Stimulated activated effector memory CD8-positive, alpha-beta T cell treated with anti-CD3 and anti-CD28 coated beads, Interleukin-12 subunit alpha, Interleukin-12 subunit beta, amount 100 ng/mL, for 72 hours (primary cell): ENCODE measurements at regions not wholly inside any gene's neighbourhood (a gene's known extent, or its start where the extent isn't known, plus 50 kb on each side); places are given as distances from the start of the nearest gene placed in this dataset.

Experiments used
- ATAC-seq: fragments of 150-1000 bp; cut with Tn5 transposase; 2 replicates; pipeline ENCODE4 v1.10.0; 2021
- DNase-seq, 2 donors: peaks; one replicate each; pipeline ENCODE4 v3.0.0; 2021 to 2022; ENCODE audit warnings: low spot score in 2 of 2
- H3K27ac Mint-ChIP-seq: one replicate; pipeline ENCODE4 v1.8.0; 2022; ENCODE audit warnings: mild to moderate bottlenecking, mixed read lengths
- H3K36me3 Mint-ChIP-seq: one replicate; pipeline ENCODE4 v1.8.0; 2022; ENCODE audit warnings: mild to moderate bottlenecking, mixed read lengths
- H3K4me1 Mint-ChIP-seq: one replicate; pipeline ENCODE4 v1.8.0; 2022; ENCODE audit warnings: mixed read lengths
- H3K4me3 Mint-ChIP-seq: one replicate; pipeline ENCODE4 v1.8.0; 2022; ENCODE audit warnings: mild to moderate bottlenecking, mixed read lengths
- H3K9me3 Mint-ChIP-seq: one replicate; pipeline ENCODE4 v1.8.0; 2022; ENCODE audit warnings: mixed read lengths

DNA sequence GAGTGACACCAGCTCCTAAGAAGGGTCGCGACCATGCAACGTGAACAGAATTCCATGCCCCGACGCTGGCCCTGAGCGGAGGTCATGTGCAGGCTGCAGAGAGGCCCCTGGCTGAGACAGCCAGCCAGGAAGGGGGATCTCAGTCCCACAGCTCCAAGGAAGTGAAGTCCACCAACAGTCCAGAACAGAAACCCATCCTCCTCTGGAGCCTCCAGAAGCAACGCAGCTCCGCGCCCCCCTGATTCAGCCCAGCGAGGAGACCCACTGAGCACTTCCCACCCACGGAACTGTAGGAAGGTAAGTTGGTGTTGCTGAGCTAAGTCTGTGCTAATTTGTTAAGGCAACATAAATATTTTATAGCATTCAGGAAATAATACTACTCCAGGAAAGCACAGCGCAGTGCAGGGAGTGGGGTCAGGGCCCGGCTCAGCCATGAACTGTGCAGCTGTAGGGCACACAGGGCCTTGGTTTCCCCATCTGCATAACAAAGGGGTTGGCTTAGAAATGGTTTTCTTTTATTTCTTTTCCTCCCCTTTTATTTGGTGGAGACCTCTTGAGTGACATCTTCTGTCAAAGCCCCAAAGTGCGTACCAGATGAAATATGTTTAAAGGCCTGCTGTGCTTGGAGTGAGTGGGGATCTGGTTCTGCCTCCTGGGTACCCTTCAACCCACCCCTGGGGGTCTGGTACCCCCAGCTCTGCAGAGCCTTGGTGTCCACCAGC is 241.1 kb upstream of the PMEPA1 start:
- ATAC-seq: no peak
- H3K4me3 Mint-ChIP-seq: no peak overlapping the region
- no peak overlapping the region for H3K27ac Mint-ChIP-seq
- DNase-seq: no peak
- no peaks in the 10 kb centered on the region for H3K36me3 Mint-ChIP-seq
- H3K9me3 Mint-ChIP-seq: no peaks in the 10 kb centered on the region
- no peaks in the 10 kb centered on the region for H3K4me1 Mint-ChIP-seq

DNA sequence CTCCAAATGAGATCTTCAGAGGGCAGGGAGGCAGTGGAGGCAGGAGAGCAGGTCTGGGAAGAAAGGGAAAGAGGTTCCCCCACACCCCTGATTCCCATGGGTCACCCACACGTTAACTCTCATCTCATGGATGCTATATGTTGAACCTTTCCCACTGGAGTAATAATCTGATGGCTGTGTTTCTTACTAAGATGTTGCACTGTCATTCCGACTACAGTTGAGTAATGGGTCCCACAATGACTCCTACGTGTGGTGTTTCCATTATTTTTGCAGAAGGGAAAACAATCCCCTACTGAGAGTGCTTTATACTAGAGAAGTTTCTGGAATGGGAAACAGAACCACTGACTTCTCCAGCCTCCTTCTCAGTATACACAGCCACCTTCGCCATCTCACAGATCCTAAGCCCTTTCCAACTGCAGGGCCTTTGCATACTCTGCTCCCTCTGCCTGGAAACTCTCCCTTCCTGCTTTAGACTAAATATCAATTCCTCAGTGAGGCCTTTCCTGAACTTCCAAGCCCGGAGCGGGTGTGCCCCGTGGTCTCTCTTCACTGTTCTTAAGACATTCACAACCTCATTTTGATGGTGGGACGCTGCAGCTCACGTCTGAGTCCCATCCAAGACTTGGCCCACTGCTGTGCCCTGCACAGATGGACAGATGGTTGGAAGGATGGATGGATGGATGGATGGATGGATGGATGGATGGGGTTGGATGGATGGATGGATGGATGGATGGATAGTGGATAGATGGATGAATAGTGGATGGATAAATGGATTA is 238.6 kb upstream of the PMEPA1 start:
- Mint-ChIP-seq H3K4me1 (no peaks in the 10 kb centered on the region), H3K4me3 (no peak overlapping the region), H3K36me3 (no peaks in the 10 kb centered on the region), H3K27ac (no peak overlapping the region), H3K9me3 (no peaks in the 10 kb centered on the region)
- ATAC-seq (no peak), DNase-seq (no peak)

DNA sequence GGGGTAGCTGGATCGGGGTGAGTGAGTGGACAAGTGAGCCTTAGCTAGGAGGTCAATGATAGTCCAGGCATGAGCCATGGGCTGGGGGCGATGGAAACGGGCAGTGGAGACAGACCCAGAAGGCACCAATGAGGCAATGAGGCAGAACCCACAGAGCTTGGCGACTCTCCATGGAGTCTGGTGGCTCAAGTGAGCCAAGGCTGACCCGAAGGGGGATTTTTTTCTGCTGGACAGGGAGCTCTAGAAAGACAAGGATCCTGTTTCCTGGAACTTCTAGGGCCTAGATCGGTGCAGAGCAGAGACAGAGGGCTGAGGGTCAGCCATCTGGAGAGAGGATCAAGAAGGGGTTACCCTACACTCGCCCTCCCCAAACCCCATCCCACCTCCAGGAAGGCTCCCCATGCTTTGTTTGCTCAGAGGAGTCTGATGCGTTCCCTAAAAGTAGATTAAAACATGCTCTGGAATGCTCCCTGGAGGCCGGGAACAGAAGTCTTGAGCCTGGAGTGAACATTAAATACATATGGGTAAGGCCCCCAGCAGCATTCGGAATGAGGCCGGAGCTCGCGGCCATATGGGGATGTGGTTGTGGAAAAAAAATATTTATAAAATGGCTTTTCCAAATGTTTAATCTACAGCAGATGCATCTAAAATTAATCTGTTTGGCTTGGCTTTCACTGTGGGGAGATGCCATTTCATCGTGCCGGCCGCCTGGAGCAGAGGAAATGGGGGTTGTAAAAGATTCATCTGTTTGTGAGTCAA is 237.8 kb upstream of the PMEPA1 start:
- Mint-ChIP-seq H3K4me1 (no peaks in the 10 kb centered on the region), H3K9me3 (no peaks in the 10 kb centered on the region), H3K27ac (no peak overlapping the region), H3K4me3 (no peak overlapping the region), H3K36me3 (no peaks in the 10 kb centered on the region)
- DNase-seq (no peak), ATAC-seq (no peak)

DNA sequence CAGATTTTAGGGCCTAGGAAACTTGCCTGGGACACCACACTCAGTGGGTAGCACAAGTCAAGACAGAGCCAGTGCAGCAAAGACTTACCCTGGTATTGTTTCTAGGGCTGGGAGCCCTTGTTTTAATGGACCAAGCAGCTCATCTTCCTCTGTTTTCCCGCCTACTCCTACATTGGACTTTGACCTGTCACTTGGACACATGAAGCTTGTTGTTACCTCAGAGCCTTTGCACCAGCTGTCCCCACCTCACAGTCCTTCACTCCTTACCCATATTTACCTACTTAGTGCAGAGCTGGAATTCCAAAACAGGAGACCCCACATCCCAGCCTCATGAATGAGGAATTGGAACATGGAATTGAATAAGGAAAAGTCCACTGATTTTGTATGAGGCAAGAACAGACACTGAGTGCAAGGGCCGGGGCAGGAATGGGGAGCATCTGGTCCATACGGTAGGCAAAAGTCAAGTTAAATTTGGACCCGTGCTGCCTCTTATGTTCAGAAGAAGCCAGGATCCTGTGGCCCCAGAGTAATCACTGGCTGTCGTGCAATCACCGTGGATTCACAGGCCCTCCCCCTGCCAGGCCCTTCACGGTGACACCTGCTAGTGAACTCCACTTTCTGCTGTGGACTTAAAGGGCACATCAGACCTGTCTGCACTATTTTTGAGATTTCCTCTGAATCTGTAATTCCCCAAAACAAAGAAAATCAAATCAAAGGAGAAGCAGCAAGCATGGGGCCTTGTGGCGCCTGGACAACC is 236.9 kb upstream of the PMEPA1 start:
- no peak for ATAC-seq
- Mint-ChIP-seq H3K9me3 (no peaks in the 10 kb centered on the region), H3K36me3 (no peaks in the 10 kb centered on the region), H3K27ac (no peak overlapping the region), H3K4me1 (no peaks in the 10 kb centered on the region), H3K4me3 (no peak overlapping the region)
- DNase-seq: no peak

DNA sequence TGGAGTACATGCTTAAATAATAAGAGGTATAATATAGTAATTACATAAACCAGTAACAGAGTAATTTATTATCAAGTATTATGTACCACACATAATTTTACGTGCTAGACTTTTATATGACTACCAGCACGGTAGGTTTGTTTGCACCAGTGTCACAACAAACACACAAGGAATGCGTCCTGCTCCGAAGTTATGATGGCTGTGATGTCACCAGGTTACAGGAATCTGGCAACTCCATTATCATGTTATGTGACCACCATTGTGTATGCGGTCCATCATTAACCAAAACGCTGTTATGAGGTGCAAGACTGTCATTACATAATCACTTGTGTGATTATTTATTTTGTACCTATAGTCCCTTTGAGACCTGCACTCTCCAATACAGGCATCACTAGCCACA is 235.2 kb upstream of the PMEPA1 start:
- Mint-ChIP-seq H3K9me3 (no peaks in the 10 kb centered on the region), H3K27ac (no peak overlapping the region), H3K4me1 (no peaks in the 10 kb centered on the region), H3K4me3 (no peak overlapping the region), H3K36me3 (no peaks in the 10 kb centered on the region)
- ATAC-seq (no peak), DNase-seq (no peak)

DNA sequence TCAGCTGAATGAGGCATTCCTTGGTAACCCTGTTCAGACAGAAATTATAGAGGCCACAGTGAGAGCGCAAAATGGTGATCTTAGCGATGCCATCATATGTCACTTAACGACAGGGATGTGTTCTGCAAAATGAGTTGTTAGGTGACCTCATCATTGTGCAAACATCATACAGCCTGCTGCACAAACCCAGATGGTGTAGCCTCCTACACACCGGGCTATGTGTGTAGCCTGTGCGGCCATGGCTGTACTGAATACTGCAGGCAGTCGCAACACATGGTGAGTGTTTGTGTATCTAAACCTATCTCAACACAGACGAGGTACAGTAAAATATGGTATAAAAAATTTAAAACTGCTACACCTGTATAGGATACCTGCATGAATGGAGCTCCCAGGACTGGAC is 234.1 kb upstream of the PMEPA1 start:
- no peak for ATAC-seq
- H3K4me3 Mint-ChIP-seq: no peak overlapping the region
- H3K27ac Mint-ChIP-seq: no peak overlapping the region
- H3K9me3 Mint-ChIP-seq: no peaks in the 10 kb centered on the region
- no peak for DNase-seq
- no peaks in the 10 kb centered on the region for H3K36me3 Mint-ChIP-seq
- no peaks in the 10 kb centered on the region for H3K4me1 Mint-ChIP-seq

DNA sequence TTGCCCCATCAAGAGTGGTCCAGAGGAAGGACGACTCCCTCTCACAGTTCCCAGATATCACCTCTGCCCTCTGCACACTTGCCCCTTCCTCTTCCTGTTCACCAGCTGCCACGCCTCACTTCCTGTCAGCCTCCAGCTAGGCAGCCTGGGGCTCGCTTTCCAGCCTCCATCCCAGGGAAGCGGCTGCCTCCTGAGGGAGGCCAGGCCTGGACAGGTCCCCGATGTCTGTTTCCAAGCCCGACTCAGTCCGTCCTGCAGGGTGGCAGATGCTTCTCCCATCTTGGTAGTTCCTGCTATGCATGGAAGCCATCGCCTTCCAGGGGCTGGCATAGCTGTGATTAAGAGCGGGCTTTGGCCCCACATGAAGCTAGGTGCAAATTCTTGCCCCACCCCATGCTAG is 233.5 kb upstream of the PMEPA1 start:
- no peak for DNase-seq
- no peak for ATAC-seq
- Mint-ChIP-seq H3K27ac (no peak overlapping the region), H3K4me1 (peaks cover under 1% of the 10 kb centered on the region), H3K36me3 (no peaks in the 10 kb centered on the region), H3K4me3 (no peak overlapping the region), H3K9me3 (no peaks in the 10 kb centered on the region)

DNA sequence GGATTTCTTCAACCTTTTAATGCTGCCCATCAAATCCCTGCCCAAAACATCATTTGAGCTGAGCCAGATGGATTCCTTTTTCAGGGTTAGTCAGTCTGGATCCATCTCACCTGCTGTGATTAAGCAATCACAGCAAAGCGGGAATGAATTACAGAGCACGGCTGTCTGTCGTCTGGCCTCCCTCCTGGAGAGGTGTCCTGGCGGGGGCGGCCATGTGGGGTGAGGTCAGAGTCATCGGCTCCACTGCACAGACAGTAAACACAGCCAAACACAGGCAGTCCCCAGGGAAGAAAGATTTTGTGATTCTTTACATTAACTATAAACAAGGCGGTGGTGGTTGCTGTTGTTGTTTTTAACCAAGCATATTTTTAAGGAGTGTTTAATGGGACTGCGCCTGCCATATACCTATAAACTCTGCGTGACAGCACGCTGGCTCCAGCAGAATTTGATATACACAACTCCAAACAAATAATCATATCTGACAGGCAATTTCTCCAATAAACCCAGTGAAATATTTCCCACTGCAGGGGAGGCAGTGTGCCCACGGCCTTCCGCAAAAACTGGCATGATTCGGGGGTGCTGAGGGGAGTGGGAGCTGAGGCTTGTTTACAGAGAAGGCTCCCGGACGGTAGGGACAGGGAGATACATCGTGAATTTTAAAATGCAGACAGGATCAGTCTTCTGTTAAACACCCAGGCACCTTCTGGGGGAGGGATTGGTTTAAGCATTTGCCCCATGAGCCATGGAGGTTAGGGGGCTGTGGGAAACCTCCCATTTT is 232.0 kb upstream of the PMEPA1 start:
- no peak overlapping the region for H3K27ac Mint-ChIP-seq
- H3K4me1 Mint-ChIP-seq: peaks cover 13% of the 10 kb centered on the region
- no peak overlapping the region for H3K4me3 Mint-ChIP-seq
- H3K36me3 Mint-ChIP-seq: no peaks in the 10 kb centered on the region
- no peaks in the 10 kb centered on the region for H3K9me3 Mint-ChIP-seq
- DNase-seq (no peak), ATAC-seq (no peak)

DNA sequence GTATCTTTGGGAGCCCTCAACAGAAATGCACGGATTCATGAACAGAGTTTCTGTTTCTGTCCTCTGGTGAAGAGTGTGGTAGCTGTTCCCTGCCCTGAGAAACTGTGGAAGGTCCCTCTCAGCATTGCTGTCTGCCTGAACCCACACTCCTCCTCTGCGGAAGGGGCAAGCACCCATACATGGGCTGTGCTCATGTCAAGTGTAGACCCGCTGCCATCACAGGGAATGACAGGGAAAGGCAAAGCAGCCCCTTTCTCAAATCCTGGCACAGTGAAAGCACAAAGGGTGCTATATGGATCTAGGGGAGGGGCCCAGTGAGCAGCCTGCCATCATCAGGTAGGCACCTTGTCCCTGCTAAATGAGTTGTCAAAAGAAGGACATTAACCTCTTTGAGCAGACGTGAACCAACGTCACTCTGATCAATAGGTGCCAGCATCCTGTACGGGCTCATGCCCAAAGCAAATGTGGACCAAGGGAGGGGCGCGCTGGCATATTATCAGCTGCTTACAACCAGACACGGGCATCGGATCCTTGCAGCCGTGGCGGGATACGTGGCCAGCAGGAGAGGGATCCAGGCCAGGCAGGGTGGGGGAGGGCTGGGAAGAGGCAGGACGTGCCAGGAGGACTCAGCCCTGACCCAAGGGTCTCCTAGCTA is 231.2 kb upstream of the PMEPA1 start:
- Mint-ChIP-seq H3K4me1 (peaks cover 13% of the 10 kb centered on the region), H3K27ac (no peak overlapping the region), H3K9me3 (no peaks in the 10 kb centered on the region), H3K36me3 (no peaks in the 10 kb centered on the region), H3K4me3 (no peak overlapping the region)
- DNase-seq (no peak), ATAC-seq (no peak)

DNA sequence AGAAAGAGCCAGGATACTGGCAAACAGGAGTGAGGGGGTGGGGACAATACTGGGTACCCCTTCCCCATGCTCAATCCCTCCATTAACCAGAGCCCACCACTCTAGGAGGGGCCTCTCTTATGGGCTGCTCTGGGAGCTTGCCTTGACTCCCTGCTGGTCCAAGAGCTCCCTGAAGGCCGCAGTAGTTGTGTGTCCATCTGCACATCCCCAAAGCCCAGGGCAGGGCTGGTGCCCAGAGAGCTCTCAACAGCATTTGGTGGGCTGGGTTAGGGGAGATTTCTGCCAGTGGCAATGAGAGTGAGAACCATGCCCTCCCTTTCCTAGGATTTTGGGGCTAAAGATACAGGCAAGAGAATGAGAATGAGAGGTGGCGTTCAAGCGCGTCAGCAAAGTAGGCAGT is 230.6 kb upstream of the PMEPA1 start:
- H3K4me1 Mint-ChIP-seq: peaks cover 13% of the 10 kb centered on the region
- no peak overlapping the region for H3K27ac Mint-ChIP-seq
- no peak overlapping the region for H3K4me3 Mint-ChIP-seq
- H3K9me3 Mint-ChIP-seq: no peaks in the 10 kb centered on the region
- no peak for DNase-seq
- no peaks in the 10 kb centered on the region for H3K36me3 Mint-ChIP-seq
- ATAC-seq: no peak

DNA sequence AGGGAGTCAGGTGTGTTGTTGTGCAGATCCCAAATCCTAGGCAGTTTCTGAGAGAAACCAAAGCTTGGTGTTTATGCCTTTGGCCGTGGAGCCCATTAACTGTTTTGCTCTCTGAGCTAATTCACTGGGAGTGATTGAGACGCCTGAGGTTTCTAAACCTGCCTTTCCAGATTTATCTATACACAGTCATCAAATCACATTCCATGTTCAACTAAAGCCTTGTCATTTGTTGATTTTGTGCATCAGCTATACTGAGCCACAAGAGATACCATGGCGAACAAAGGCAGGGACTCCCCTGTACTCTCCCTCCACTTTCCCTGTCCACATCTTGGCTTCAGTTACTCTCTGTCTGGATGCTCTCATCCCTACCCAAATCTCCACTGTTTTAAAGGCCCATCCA is 229.7 kb upstream of the PMEPA1 start:
- Mint-ChIP-seq H3K4me3 (no peak overlapping the region), H3K27ac (no peak overlapping the region), H3K4me1 (peaks cover 13% of the 10 kb centered on the region), H3K36me3 (no peaks in the 10 kb centered on the region), H3K9me3 (no peaks in the 10 kb centered on the region)
- ATAC-seq (no peak), DNase-seq (no peak)

DNA sequence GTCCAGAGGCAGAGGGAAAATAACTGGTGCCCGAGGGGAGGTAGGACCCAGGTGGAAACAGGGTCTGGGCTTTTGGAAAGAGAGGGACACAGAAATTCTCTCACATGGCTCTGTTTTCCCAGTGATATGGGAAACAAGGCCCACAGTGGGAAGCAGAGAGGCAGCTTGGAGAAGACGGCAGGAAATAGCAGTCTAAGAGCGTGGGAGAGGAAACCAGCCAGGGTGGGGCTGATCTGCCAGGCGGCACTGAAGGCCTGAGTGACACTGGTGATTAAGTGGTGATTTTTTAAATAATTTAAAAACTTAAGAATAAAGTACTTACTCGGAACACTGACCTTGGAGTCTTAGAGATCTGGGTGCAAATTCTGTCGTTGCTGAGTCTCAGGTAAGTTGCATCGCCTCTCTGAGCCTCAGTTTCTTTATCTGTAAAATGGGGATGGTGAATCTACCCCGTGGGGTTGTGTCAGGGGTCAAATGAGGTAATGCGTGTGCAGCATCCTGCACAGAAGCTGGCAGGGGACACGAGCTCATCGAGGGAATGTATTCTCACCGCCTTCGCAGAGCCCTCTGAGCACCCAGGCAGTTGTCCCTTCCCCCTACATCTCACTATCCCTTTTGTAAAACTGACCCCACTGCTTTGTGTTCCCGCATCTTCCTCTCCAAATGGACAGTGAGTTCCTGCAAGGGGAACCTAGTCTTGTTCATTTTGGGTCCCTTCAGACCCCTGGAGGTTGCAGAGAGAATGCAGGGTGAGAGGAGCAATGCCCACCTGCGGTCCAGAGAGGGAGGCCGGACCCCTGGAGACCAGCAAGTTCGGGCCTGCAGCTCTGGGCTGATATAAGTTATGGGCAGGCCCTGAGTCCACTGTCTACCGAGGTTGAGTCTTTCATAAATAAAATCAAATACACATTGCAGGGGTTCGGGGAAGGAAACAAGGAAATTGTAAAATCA is 228.6 kb upstream of the PMEPA1 start:
- Mint-ChIP-seq H3K27ac (no peak overlapping the region), H3K4me3 (no peak overlapping the region), H3K4me1 (peaks cover 13% of the 10 kb centered on the region), H3K9me3 (no peaks in the 10 kb centered on the region), H3K36me3 (no peaks in the 10 kb centered on the region)
- DNase-seq (no peak), ATAC-seq (no peak)

DNA sequence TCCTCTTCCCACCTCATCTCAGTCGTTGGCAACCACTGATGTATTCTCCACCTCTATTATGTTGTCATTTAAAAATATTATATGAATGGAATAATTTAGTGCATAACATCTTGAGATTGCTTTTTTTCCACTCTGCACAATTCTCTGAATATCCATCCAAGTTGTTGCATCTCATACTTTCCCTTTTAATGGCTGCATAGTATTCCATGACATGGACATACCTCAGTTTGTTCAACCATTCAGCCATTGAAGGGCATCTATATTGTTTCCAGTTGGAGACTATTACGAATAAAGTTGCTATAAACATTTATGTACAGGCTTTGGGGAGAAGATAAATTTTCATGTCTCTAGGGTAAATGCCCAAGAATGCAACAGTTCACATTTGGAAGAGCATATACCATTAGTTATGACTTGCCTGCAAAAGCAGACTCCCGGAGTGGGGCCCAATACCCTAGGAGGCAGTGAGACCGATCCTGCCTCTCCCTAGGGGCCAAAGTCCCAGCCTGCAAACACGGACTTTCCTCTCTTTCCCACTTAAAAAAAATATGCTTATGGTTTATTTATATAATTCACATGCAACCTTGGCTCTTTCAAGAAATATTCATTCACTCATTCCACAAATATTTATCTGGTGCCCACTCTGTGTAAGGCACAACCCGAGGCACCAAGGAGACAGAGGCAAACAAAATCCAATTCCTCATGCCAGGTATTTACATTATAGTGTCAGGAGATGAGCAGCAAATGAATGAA is 227.0 kb upstream of the PMEPA1 start:
- no peak for ATAC-seq
- H3K4me1 Mint-ChIP-seq: peaks cover 13% of the 10 kb centered on the region
- no peak overlapping the region for H3K4me3 Mint-ChIP-seq
- H3K9me3 Mint-ChIP-seq: no peaks in the 10 kb centered on the region
- H3K36me3 Mint-ChIP-seq: no peaks in the 10 kb centered on the region
- DNase-seq: no peak
- no peak overlapping the region for H3K27ac Mint-ChIP-seq
